ENCODE measurements at regions not wholly inside any gene's neighbourhood (a gene's known extent, or its start where the extent isn't known, plus 50 kb on each side); places are given as distances from the start of the nearest gene placed in this dataset.
A peak's percentile ranks its signal among the peaks of the same experiment; 100 is the strongest.
"Not testable (repeated sequence)": the region's sequence is repeated elsewhere in the genome, so short reads cannot be mapped to it uniquely, and the experiment has no call there.

GRCh38 chr6:15020119-15020770 lies 225.6 kb upstream of the JARID2 start:
- no peak for DNase-seq (ENCODE audit: low spot score)
- intact Hi-C loops (cut with DNase I) = no loop called here

- no peak for DNase-seq (ENCODE audit: low spot score)
- intact Hi-C loops (cut with DNase I) = no loop called here
Measured at GRCh38 chr6:15021074-15021473, 224.8 kb upstream of the JARID2 start.

- DNase-seq (ENCODE audit: low spot score); intact Hi-C loops (cut with DNase I): not testable (repeated sequence)
Measured at GRCh38 chr6:15023018-15023417, 222.9 kb upstream of the JARID2 start.

GRCh38 chr6:15023448-15023847 lies 222.4 kb upstream of the JARID2 start:
- intact Hi-C loops (cut with DNase I) = no loop called here
- DNase-seq (ENCODE audit: low spot score) = no peak

GRCh38 chr6:15025446-15025845 lies 220.4 kb upstream of the JARID2 start:
- intact Hi-C loops (cut with DNase I) = no loop called here
- no peak for DNase-seq (ENCODE audit: low spot score)

GRCh38 chr6:15026832-15027231 lies 219.0 kb upstream of the JARID2 start:
- no peak for DNase-seq (ENCODE audit: low spot score)
- intact Hi-C loops (cut with DNase I) = no loop called here

- DNase-seq (ENCODE audit: low spot score) = no peak
- intact Hi-C loops (cut with DNase I) = no loop called here
Measured at GRCh38 chr6:15027472-15027871, 218.4 kb upstream of the JARID2 start.

- no peak for DNase-seq (ENCODE audit: low spot score)
- intact Hi-C loops (cut with DNase I) = no loop called here
Measured at GRCh38 chr6:15032015-15032414, 213.9 kb upstream of the JARID2 start.

GRCh38 chr6:15033850-15034203 lies 212.0 kb upstream of the JARID2 start:
- intact Hi-C loops (cut with DNase I) = no loop called here
- DNase-seq (ENCODE audit: low spot score) = no peak

- peak; percentile 90 for DNase-seq (ENCODE audit: low spot score)
- intact Hi-C loops (cut with DNase I) = loop anchor here (5.0 kb wide), 2 partner anchors 154 to 206 kb away; no protein-coding TSS in a partner anchor
Measured at GRCh38 chr6:15036690-15037245, 209.1 kb upstream of the JARID2 start.

- DNase-seq (ENCODE audit: low spot score) = no peak
- intact Hi-C loops (cut with DNase I) = loop anchor here (5.0 kb wide), 2 partner anchors 155 to 205 kb away; no protein-coding TSS in a partner anchor
Measured at GRCh38 chr6:15037253-15037652, 208.6 kb upstream of the JARID2 start.

GRCh38 chr6:15038013-15038791 lies 207.7 kb upstream of the JARID2 start:
- DNase-seq (ENCODE audit: low spot score) = no peak
- intact Hi-C loops (cut with DNase I) = loop anchor here (5.0 kb wide), 2 partner anchors 156 to 204 kb away; no protein-coding TSS in a partner anchor

GRCh38 chr6:15039136-15039535 lies 206.7 kb upstream of the JARID2 start:
- no peak for DNase-seq (ENCODE audit: low spot score)
- intact Hi-C loops (cut with DNase I) = loop anchor here (5.0 kb wide), 2 partner anchors 157 to 203 kb away; no protein-coding TSS in a partner anchor

- no peak for DNase-seq (ENCODE audit: low spot score)
- intact Hi-C loops (cut with DNase I) = no loop called here
Measured at GRCh38 chr6:15042938-15043337, 202.9 kb upstream of the JARID2 start.

GRCh38 chr6:15044146-15044882 lies 201.6 kb upstream of the JARID2 start:
- intact Hi-C loops (cut with DNase I) = no loop called here
- no peak for DNase-seq (ENCODE audit: low spot score)

GRCh38 chr6:15044948-15045347 lies 200.9 kb upstream of the JARID2 start:
- DNase-seq (ENCODE audit: low spot score) = no peak
- intact Hi-C loops (cut with DNase I) = no loop called here

- DNase-seq (ENCODE audit: low spot score) = no peak
- intact Hi-C loops (cut with DNase I) = no loop called here
Measured at GRCh38 chr6:15046751-15047150, 199.1 kb upstream of the JARID2 start.

- no peak for DNase-seq (ENCODE audit: low spot score)
- intact Hi-C loops (cut with DNase I) = no loop called here
Measured at GRCh38 chr6:15048367-15048766, 197.5 kb upstream of the JARID2 start.

- no peak for DNase-seq (ENCODE audit: low spot score)
- intact Hi-C loops (cut with DNase I) = no loop called here
Measured at GRCh38 chr6:15058200-15059061, 187.4 kb upstream of the JARID2 start.

Measured in cardiac septum (tissue), 1 donor.